Activated CD8-positive, alpha-beta memory T cell treated with anti-CD3 and anti-CD28 coated beads, Interleukin-2, amount 10 ng/mL, durations not matched to agents 7 days and 5 days (primary cell): ENCODE measurements at regions not wholly inside any gene's neighbourhood (a gene's known extent, or its start where the extent isn't known, plus 50 kb on each side); places are given as distances from the start of the nearest gene placed in this dataset.
"Not testable (repeated sequence)": the region's sequence is repeated elsewhere in the genome, so short reads cannot be mapped to it uniquely, and the experiment has no call there.

Source experiments
- ATAC-seq: fragments of 150-1000 bp; cut with Tn5 transposase; one replicate; pipeline ENCODE4 v1.10.0; 2021; ENCODE audit warnings: moderate library complexity
- CTCF ChIA-PET: fragments of 350-600 bp; sonication (Branson Sonifier 250); formaldehyde crosslinking; loops from one replicate; lab custom pipeline; 2021; ENCODE audit warnings: antibody characterized with exemption; lab: Charles Lee
- DNase-seq: peaks from one replicate; pipeline ENCODE4 v3.0.0-alpha.2; 2020
- H3K27ac Mint-ChIP-seq: one replicate; pipeline ENCODE4 v1.8.0; 2021; ENCODE audit warnings: mild to moderate bottlenecking, mixed read lengths
- H3K27me3 Mint-ChIP-seq: one replicate; pipeline ENCODE4 v1.8.0; 2021; ENCODE audit warnings: mixed read lengths
- H3K36me3 Mint-ChIP-seq: one replicate; pipeline ENCODE4 v1.8.0; 2021; ENCODE audit warnings: mild to moderate bottlenecking, mixed read lengths
- H3K4me1 Mint-ChIP-seq: one replicate; pipeline ENCODE4 v1.8.0; 2021; ENCODE audit warnings: mixed read lengths
- H3K4me3 Mint-ChIP-seq: one replicate; pipeline ENCODE4 v1.8.0; 2021; ENCODE audit warnings: mild to moderate bottlenecking, moderate library complexity, mixed read lengths
- H3K9me3 Mint-ChIP-seq: one replicate; pipeline ENCODE4 v1.8.0; 2022; ENCODE audit warnings: low read depth, mixed read lengths

- CTCF ChIA-PET, result no interaction called here
- ATAC-seq (no peak), DNase-seq (no peak)
- Mint-ChIP-seq H3K36me3 (no peaks in the 10 kb centered on the region), H3K27ac (no peak overlapping the region), H3K9me3 (no peaks in the 10 kb centered on the region), H3K4me1 (peaks cover 3% of the 10 kb centered on the region), H3K4me3 (no peak overlapping the region), H3K27me3 (peaks cover 28% of the 10 kb centered on the region)
These were observed 196.4 kb downstream of the RPS24 start for GRCh38 chr10:78229950-78230675.

- CTCF ChIA-PET, result no interaction called here
- H3K4me3 Mint-ChIP-seq, result no peak overlapping the region
These were observed 197.7 kb downstream of the RPS24 start for GRCh38 chr10:78231327-78231726.

GRCh38 chr10:78231939-78232338 lies 198.3 kb downstream of the RPS24 start:
- Mint-ChIP-seq H3K4me3 (no peak overlapping the region), H3K36me3 (no peaks in the 10 kb centered on the region), H3K4me1 (peaks cover 8% of the 10 kb centered on the region), H3K27me3 (peaks cover 30% of the 10 kb centered on the region), H3K9me3 (no peaks in the 10 kb centered on the region), H3K27ac (no peak overlapping the region)
- DNase-seq (no peak), ATAC-seq (no peak)
- CTCF ChIA-PET, result no interaction called here

More at GRCh38 chr10:78231327-78231726, 197.7 kb downstream of the RPS24 start:
- peaks cover 34% of the 10 kb centered on the region for H3K27me3 Mint-ChIP-seq
- peaks cover 4% of the 10 kb centered on the region for H3K4me1 Mint-ChIP-seq
- no peak overlapping the region for H3K27ac Mint-ChIP-seq
- no peak for ATAC-seq
- no peak for DNase-seq
- no peaks in the 10 kb centered on the region for H3K9me3 Mint-ChIP-seq
- no peaks in the 10 kb centered on the region for H3K36me3 Mint-ChIP-seq

GRCh38 chr10:78236416-78237015 lies 202.9 kb downstream of the RPS24 start:
- DNase-seq (no peak), ATAC-seq (no peak)
- Mint-ChIP-seq H3K4me3 (no peak overlapping the region), H3K4me1 (peaks cover 5% of the 10 kb centered on the region), H3K36me3 (no peaks in the 10 kb centered on the region), H3K27me3 (peaks cover 31% of the 10 kb centered on the region), H3K9me3 (no peaks in the 10 kb centered on the region), H3K27ac (no peak overlapping the region)
- CTCF ChIA-PET, result interaction anchor here (0.5 kb wide), 1 partner anchor 242 kb away, joined by 3 read pairs; no protein-coding TSS in a partner anchor

GRCh38 chr10:78237951-78238350 lies 204.3 kb downstream of the RPS24 start:
- DNase-seq, H3K27ac Mint-ChIP-seq, CTCF ChIA-PET, H3K36me3 Mint-ChIP-seq, H3K4me3 Mint-ChIP-seq, ATAC-seq, H3K9me3 Mint-ChIP-seq, H3K4me1 Mint-ChIP-seq: not testable (repeated sequence)
- peaks cover 31% of the 10 kb centered on the region for H3K27me3 Mint-ChIP-seq

- H3K36me3 Mint-ChIP-seq, result no peaks in the 10 kb centered on the region
- no peak for ATAC-seq
These were observed 213.6 kb downstream of the RPS24 start for GRCh38 chr10:78247266-78247665.

GRCh38 chr10:78247821-78248220 lies 214.2 kb downstream of the RPS24 start:
- peaks cover 38% of the 10 kb centered on the region for H3K4me1 Mint-ChIP-seq
- H3K27ac Mint-ChIP-seq, result peak overlapping the region; percentile 14
- H3K4me3 Mint-ChIP-seq, result no peak overlapping the region
- ATAC-seq, result no peak
- peaks cover 12% of the 10 kb centered on the region for H3K27me3 Mint-ChIP-seq
- no peak for DNase-seq
- peaks cover 2% of the 10 kb centered on the region for H3K9me3 Mint-ChIP-seq
- CTCF ChIA-PET, result interaction anchor here (0.5 to 1.8 kb wide), 2 partner anchors 9 to 200 kb away, joined by 3 to 5 read pairs; no protein-coding TSS in a partner anchor
- no peaks in the 10 kb centered on the region for H3K36me3 Mint-ChIP-seq

More at GRCh38 chr10:78247266-78247665, 213.6 kb downstream of the RPS24 start:
- H3K27me3 Mint-ChIP-seq, result peaks cover 12% of the 10 kb centered on the region
- H3K9me3 Mint-ChIP-seq, result peaks cover 2% of the 10 kb centered on the region
- DNase-seq, result no peak
- H3K4me1 Mint-ChIP-seq, result peaks cover 38% of the 10 kb centered on the region
- H3K4me3 Mint-ChIP-seq, result no peak overlapping the region
- CTCF ChIA-PET, result interaction anchor here (1.8 kb wide), 1 partner anchor 200 kb away, joined by 5 read pairs; no protein-coding TSS in a partner anchor
- H3K27ac Mint-ChIP-seq, result no peak overlapping the region

GRCh38 chr10:78248651-78249464 lies 215.2 kb downstream of the RPS24 start:
- Mint-ChIP-seq H3K4me1 (peaks cover 38% of the 10 kb centered on the region), H3K27me3 (peaks cover 12% of the 10 kb centered on the region), H3K4me3 (no peak overlapping the region), H3K36me3 (no peaks in the 10 kb centered on the region), H3K27ac (no peak overlapping the region), H3K9me3 (no peaks in the 10 kb centered on the region)
- DNase-seq, result no peak
- no peak for ATAC-seq
- CTCF ChIA-PET, result interaction anchor here (0.9 to 1.5 kb wide), 4 partner anchors 8 to 946 kb away, joined by 3 to 4 read pairs (median 4); no protein-coding TSS in a partner anchor

GRCh38 chr10:78249690-78250089 lies 216.0 kb downstream of the RPS24 start:
- Mint-ChIP-seq H3K27me3 (peaks cover 12% of the 10 kb centered on the region), H3K9me3 (no peaks in the 10 kb centered on the region), H3K4me1 (peaks cover 38% of the 10 kb centered on the region), H3K36me3 (no peaks in the 10 kb centered on the region), H3K4me3 (no peak overlapping the region), H3K27ac (no peak overlapping the region)
- no peak for ATAC-seq
- CTCF ChIA-PET, result interaction anchor here (1.2 to 1.8 kb wide), 3 partner anchors 9 to 53 kb away, joined by 3 to 4 read pairs (median 4); no protein-coding TSS in a partner anchor
- no peak for DNase-seq

GRCh38 chr10:78250313-78251015 lies 216.8 kb downstream of the RPS24 start:
- H3K9me3 Mint-ChIP-seq, result no peaks in the 10 kb centered on the region
- peaks cover 12% of the 10 kb centered on the region for H3K27me3 Mint-ChIP-seq
- DNase-seq (peak; percentile 65), ATAC-seq (peak; percentile 74)
- peak overlapping the region; percentile 52 for H3K27ac Mint-ChIP-seq
- H3K4me1 Mint-ChIP-seq, result peaks cover 38% of the 10 kb centered on the region
- no peaks in the 10 kb centered on the region for H3K36me3 Mint-ChIP-seq
- CTCF ChIA-PET, result interaction anchor here (1.2 to 1.8 kb wide), 2 partner anchors 9 to 52 kb away, joined by 3 to 4 read pairs; no protein-coding TSS in a partner anchor
- no peak overlapping the region for H3K4me3 Mint-ChIP-seq

GRCh38 chr10:78251016-78251385 lies 217.3 kb downstream of the RPS24 start:
- ATAC-seq (no peak), DNase-seq (no peak)
- peaks cover 38% of the 10 kb centered on the region for H3K4me1 Mint-ChIP-seq
- peaks cover 12% of the 10 kb centered on the region for H3K27me3 Mint-ChIP-seq
- CTCF ChIA-PET, result interaction anchor here (1.8 kb wide), 1 partner anchor 51 kb away, joined by 4 read pairs; no protein-coding TSS in a partner anchor
- H3K9me3 Mint-ChIP-seq, result no peaks in the 10 kb centered on the region
- no peaks in the 10 kb centered on the region for H3K36me3 Mint-ChIP-seq
- H3K4me3 Mint-ChIP-seq, result no peak overlapping the region
- H3K27ac Mint-ChIP-seq, result no peak overlapping the region

GRCh38 chr10:78252286-78252685 lies 218.6 kb downstream of the RPS24 start:
- Mint-ChIP-seq H3K36me3 (no peaks in the 10 kb centered on the region), H3K9me3 (no peaks in the 10 kb centered on the region), H3K4me3 (no peak overlapping the region), H3K27me3 (peaks cover 12% of the 10 kb centered on the region), H3K4me1 (peaks cover 38% of the 10 kb centered on the region), H3K27ac (no peak overlapping the region)
- CTCF ChIA-PET, result interaction anchor here (1.4 kb wide), 1 partner anchor 205 kb away, joined by 6 read pairs; no protein-coding TSS in a partner anchor
- no peak for ATAC-seq
- no peak for DNase-seq
